IPS-NIHi7 (cell line): ENCODE measurements at regions not wholly inside any gene's neighbourhood (a gene's known extent, or its start where the extent isn't known, plus 50 kb on each side); places are given as distances from the start of the nearest gene placed in this dataset.

ENCODE experiments used
- DNase-seq: peaks from one replicate; pipeline ENCODE4 v3.0.0; 2012; ENCODE audit warnings: mixed read lengths; ENCODE audit errors: extremely low spot score

GRCh38 chr15:61798631-61799030 lies 261.6 kb downstream of the VPS13C start:
- DNase-seq = no peak

- DNase-seq = no peak
Measured at GRCh38 chr15:61796056-61796455, 264.2 kb downstream of the VPS13C start.

DNA sequence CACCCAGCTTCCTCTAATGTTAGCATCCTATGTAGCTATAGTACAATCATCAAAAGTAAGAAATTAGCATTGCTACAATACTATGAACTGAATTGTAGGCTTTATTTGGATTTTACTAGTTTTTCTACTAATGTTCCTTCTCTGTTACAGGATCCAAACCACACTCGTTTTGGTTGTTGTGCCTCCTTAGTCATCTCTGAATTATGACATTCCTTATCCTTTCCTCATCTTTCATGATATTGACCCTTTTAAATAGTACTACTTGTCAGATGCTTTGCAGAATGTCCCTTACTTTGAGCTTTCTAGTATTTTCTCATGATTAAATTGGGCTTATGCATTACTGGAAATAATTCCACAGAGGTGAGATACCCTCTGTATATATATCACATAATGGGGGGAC lies 265.4 kb downstream of the VPS13C start:
- no peak for DNase-seq

GRCh38 chr15:61794276-61794675 lies 266.0 kb downstream of the VPS13C start:
- DNase-seq = no peak

DNA sequence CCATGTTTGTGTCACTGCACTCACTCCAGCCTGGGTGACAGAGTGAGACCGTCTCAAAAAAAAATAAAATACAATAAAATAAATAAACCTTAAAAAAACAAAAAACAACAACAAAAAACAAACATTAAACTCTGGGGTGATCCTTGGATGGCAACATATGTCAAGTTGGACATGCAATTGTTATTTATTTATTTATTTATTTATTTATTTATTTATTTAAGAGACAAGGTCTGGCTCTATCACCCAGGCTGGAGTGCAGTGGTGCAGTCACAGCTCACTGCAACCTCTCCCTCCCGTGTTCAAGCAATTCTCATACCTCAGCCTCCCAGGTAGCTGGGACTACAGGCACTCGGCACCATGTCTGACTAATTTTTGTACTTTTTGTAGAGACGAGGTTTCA lies 275.5 kb downstream of the VPS13C start:
- DNase-seq = no peak

DNA sequence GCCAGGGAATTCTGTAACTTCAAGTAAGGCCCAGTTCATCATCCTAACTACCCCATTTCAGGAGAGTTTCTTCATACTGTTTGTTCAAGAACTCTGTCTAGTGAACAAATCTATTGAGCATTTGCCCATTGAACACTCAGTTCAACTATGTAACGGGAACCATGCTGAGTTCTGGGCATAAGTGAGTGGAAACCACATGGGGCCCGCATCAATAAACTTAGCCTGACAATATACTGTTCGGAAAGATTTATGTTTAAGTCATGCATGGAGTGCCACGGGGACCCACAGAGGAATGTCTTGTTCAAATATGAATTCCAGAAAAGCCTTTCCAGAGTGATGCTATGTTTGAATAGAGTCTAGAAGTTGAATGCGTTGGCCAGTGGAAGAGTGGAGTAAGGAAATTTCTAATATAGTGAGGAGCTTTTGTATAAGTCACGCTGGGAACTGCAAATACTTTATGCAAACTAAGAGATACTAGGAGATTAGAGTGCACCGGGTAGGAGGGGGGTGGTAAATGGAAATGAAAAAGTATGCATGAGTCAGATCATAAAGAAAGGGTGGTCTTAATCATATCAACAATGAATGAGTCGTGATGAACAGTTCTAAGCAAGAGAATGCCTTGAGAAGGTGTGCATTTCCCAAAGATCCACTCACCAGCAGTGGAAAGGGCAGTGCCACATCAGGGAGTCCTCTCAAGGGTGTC lies 279.8 kb downstream of the VPS13C start:
- no peak for DNase-seq

DNA sequence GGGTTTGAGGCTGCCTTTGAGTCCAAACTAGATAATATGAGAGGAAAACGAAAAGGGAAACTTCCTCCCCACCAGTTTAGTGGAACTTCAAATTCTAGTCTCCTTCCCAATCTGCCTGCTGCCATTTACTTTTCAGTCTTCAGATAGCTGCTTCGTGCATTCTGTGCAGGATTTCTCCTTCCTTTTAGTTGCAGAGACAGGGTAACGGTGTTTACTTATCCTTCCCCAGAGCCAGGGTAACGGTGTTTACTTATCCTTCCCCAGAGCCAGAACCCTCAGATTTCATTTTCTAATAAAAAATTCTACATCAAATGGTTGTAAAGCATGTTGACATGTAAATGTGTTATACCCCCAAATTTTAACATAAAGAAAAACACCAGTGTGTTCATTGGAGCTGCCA lies 282.6 kb downstream of the VPS13C start:
- no peak for DNase-seq

DNA sequence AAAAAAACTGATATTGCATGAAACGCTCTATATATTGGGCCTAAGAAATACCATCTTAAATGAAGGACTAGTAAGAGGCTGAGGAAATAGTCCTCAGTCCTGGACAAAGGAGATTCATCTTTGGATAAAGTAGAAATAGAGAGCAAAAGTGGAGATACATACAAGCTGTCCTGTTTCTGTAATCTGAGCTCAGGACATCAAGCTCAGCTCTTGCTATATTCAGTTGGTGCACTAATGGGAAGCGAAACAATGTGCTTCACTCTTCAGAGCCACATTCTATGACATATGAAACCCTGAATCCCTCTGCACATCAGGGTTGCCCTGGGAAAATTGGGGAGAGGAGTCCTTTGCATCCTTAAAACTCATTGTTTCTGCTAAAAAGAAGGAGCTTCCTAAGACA lies 290.7 kb downstream of the VPS13C start:
- no peak for DNase-seq

- no peak for DNase-seq
Measured at GRCh38 chr15:61768131-61768530, 292.1 kb downstream of the VPS13C start.

GRCh38 chr15:61764981-61765380 lies 295.3 kb downstream of the VPS13C start:
- DNase-seq = no peak

GRCh38 chr15:61764141-61764540 lies 296.1 kb downstream of the VPS13C start:
- DNase-seq = no peak

GRCh38 chr15:61762676-61763075 lies 297.6 kb downstream of the VPS13C start:
- no peak for DNase-seq

GRCh38 chr15:61759639-61760038 lies 300.6 kb downstream of the VPS13C start:
- no peak for DNase-seq

- DNase-seq = no peak
Measured at GRCh38 chr15:61756071-61756820, 304.0 kb downstream of the VPS13C start.

DNA sequence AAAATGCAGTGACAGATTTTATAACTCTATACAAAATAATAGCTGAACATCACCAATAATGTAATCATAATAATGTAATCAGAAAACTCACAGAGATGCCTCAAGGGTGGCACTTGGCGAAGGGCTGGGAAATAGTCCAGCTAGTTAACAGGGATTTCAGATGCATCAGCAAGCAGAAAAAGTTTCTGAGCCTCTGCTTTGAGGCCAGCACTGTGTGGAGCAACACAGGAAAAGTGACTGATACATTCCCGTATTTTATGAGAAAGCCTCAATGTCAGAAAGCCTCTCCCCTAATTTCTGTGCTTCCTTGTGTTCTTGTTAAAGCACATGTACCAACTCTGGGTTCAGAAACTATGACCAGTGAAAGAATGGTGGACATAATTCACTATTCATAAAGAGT lies 304.8 kb downstream of the VPS13C start:
- no peak for DNase-seq

DNA sequence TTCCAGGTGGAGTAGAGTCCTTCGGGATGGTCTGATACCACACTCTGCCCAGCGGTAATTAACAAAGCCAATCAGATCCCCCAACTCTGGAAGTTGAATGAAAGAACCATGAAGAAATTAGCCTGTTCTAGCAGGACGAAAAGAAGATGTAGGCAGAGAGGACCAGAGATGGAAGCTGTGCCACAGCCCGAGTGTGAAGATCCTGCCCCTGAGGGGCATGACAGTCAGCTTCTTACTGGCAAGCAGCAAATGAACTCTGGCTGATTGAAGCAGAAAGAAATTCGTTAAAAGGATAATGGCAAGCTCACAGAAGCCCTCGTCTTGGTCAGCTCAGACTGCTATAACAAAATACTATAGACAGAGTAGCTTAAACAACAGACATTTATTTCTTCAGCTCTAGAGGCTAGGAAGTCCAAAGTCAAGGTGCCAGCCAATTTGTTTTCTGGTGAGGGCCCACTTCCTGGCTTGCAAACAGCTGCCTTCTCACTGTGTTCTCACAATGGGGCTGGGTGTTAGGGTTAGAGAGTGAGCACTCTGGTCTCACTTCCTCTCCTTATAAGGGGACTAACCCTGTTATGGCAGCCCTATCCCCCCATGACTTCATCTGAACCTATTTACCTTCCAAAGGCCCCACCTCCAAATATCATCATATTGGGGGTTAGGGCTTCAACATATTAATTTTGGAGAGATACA lies 307.1 kb downstream of the VPS13C start:
- no peak for DNase-seq

- peak; percentile 34 for DNase-seq
Measured at GRCh38 chr15:61752001-61752400, 308.2 kb downstream of the VPS13C start.

DNA sequence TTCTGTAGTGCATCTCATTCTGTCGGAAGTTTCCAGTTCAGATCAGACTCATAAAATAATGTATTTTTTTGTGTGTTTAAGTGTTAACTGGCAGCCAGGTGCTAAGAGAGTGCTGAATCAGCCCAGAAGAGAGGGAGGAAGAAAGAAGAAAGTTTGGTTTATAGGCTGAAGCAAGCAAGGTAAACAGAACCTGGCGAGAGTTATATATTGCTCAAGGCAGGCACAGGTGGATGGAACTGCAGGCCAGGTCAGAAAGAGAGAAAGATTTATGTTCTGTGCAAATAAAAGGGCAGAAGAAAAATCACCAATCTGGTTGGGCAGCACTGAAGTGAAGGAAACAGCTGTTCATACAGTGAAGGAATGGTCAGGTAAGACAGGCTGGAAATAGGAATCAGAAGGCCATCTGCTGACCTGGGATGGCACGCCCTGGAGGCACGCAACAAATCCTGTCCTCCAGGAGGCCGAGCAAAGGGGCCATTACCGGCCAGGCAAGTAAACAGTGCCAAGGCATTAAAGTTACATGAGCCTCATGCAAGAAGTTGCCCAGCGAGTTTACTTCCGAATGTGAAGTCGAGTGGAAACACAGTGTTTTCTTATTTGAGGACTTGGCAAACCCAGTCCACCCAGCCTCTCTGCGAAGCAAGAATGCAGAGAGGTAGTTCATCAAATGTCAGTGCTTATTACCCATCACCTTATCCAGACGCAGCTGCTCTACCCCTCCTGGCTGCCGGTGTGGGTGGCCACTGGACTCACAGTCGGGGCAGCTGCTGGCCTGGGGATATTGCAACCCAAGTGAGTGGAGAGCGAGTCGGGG lies 309.8 kb downstream of the VPS13C start:
- no peak for DNase-seq

GRCh38 chr15:61749169-61749568 lies 311.1 kb downstream of the VPS13C start:
- DNase-seq = no peak

GRCh38 chr15:61748529-61748928 lies 311.7 kb downstream of the VPS13C start:
- DNase-seq = no peak

GRCh38 chr15:61746589-61746988 lies 313.7 kb downstream of the VPS13C start:
- DNase-seq = no peak

DNA sequence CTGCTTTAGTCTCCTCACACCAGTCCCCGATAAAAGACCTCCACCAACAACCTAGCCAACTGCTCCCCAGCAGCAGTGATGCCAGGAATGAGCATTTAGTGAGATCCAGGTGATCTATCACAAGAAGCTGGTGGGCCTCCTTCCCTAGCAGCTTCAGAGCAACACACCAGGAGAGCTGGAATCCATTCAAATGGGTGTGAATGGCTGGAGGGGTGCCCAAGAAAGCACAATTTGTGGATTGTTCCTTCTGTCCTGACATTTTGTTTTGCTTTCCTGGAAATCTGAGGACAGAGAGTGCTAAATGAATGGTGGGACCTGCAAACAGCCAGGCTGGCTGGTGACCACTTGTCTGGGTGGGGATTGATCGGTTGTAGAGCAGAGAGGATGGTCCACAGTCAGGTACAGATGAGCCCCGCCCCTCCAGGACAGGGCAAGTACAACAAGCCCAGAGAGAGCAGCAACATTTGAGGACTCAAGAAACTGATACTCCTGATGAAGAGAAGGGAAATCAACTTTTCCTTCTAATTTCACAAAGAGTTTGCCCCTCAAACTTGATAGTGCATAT lies 316.8 kb downstream of the VPS13C start:
- no peak for DNase-seq
